NCI-H524 (cell line): ENCODE measurements at regions not wholly inside any gene's neighbourhood (a gene's known extent, or its start where the extent isn't known, plus 50 kb on each side); places are given as distances from the start of the nearest gene placed in this dataset.

ENCODE experiments used
- DNase-seq, 2 experiments: peaks; one replicate each; lab custom pipeline; 2025; lab: John Stamatoyannopoulos, UW

GRCh38 chr1:168871531-168871930, 142.5 kb upstream of the DPT start:
- no peak for DNase-seq

GRCh38 chr1:168875831-168876230, 146.8 kb upstream of the DPT start:
- DNase-seq: no peak

- DNase-seq: no peak
Measured at GRCh38 chr1:168876830-168877229, 147.8 kb upstream of the DPT start.

GRCh38 chr1:168879896-168880734, 151.1 kb upstream of the DPT start:
- peak in 1 of 2 experiments; percentile 43 for DNase-seq

GRCh38 chr1:168881656-168882260, 152.8 kb upstream of the DPT start:
- no peak for DNase-seq

GRCh38 chr1:168887381-168887780, 158.4 kb upstream of the DPT start:
- no peak for DNase-seq

- DNase-seq: no peak
Measured at GRCh38 chr1:168888418-168888817, 159.4 kb upstream of the DPT start.

GRCh38 chr1:168892931-168893330, 163.9 kb upstream of the DPT start:
- DNase-seq: no peak

- no peak for DNase-seq
Measured at GRCh38 chr1:168893359-168893801, 164.4 kb upstream of the DPT start.

GRCh38 chr1:168894397-168894903, 165.4 kb upstream of the DPT start:
- no peak for DNase-seq

GRCh38 chr1:168897249-168897648, 168.2 kb upstream of the DPT start:
- no peak for DNase-seq

GRCh38 chr1:168903237-168903830, 174.3 kb upstream of the DPT start:
- no peak for DNase-seq

GRCh38 chr1:168905633-168906032, 176.6 kb upstream of the DPT start:
- DNase-seq: no peak

GRCh38 chr1:168906367-168906766, 177.4 kb upstream of the DPT start:
- DNase-seq: no peak

- DNase-seq: no peak
Measured at GRCh38 chr1:168907053-168907452, 178.0 kb upstream of the DPT start.

- peak; percentile 15 to 53 for DNase-seq
Measured at GRCh38 chr1:168907786-168908348, 178.9 kb upstream of the DPT start.

GRCh38 chr1:168910403-168910802, 181.4 kb upstream of the DPT start:
- DNase-seq: no peak

- no peak for DNase-seq
Measured at GRCh38 chr1:168911370-168911769, 182.4 kb upstream of the DPT start.

GRCh38 chr1:168913711-168914463, 184.9 kb upstream of the DPT start:
- DNase-seq: peak in 1 of 2 experiments; percentile 1

- peak; percentile 62 to 78 for DNase-seq
Measured at GRCh38 chr1:168917309-168917708, 188.3 kb upstream of the DPT start.

- peak in 1 of 2 experiments; percentile 2 for DNase-seq
Measured at GRCh38 chr1:168917796-168918195, 188.7 kb upstream of the ATP1B1 start.
